SK-N-SH (cell line): ENCODE measurements at regions not wholly inside any gene's neighbourhood (a gene's known extent, or its start where the extent isn't known, plus 50 kb on each side); places are given as distances from the start of the nearest gene placed in this dataset.

Experiments used
- CTCF ChIA-PET: fragments of 300-600, 350-600 bp; formaldehyde crosslinking; extraction: SDS; loops from one replicate; lab custom pipeline; 2021; lab: Yijun Ruan, JAX
- POLR2A ChIA-PET: fragments of 350-600 bp; sonication (Branson Sonifier 250); formaldehyde crosslinking; extraction: SDS; loops from one replicate; lab custom pipeline; 2020; ENCODE audit warnings: antibody characterized with exemption, inconsistent platforms; lab: Yijun Ruan, JAX
- DNase-seq: peaks from one replicate; pipeline ENCODE4 v3.0.0; 2012
- H2AFZ ChIP-seq: fragments of 200-600 bp; sonication (generic); 2 replicates; pipeline ENCODE4 v1.8.1; 2016; ENCODE audit warnings: antibody characterized with exemption, mild to moderate bottlenecking, low read depth
- H3F3A ChIP-seq: fragments of 200-600 bp; sonication (generic); replicated peaks from 2 replicates; pipeline ENCODE3; 2016; ENCODE audit warnings: antibody characterized with exemption, mild to moderate bottlenecking; ENCODE audit not compliant: insufficient read depth
- H3K27ac ChIP-seq, 2 experiments: fragments of 200-500 bp in 1 of 2; fragments of 200-600 bp in 1 of 2; sonication (Bioruptor generic) in 1 of 2; sonication (generic), shearing (Covaris generic) in 1 of 2; 2 replicates each; pipeline versions ENCODE4 v1.5.1 to v1.6.1; 2014 to 2016; ENCODE audit warnings: low read depth in 2 of 2, inconsistent platforms in 1 of 2, low read length in 1 of 2, mild to moderate bottlenecking in 1 of 2, mixed read lengths in 1 of 2
- H3K27me3 ChIP-seq: fragments of 200-600 bp; sonication (generic), shearing (Covaris generic); 2 replicates; pipeline ENCODE4 v1.6.1; 2016; ENCODE audit warnings: mixed run types; ENCODE audit not compliant: insufficient read depth
- H3K36me3 ChIP-seq, 2 experiments: fragments of 200-500 bp in 1 of 2; fragments of 200-600 bp in 1 of 2; sonication (Bioruptor generic) in 1 of 2; sonication (generic) in 1 of 2; replicated peaks in 1 of 2; 2 replicates each; pipeline versions ENCODE3 to v1.5.1; 2014 to 2016; ENCODE audit warnings: low read length in 1 of 2, mild to moderate bottlenecking in 1 of 2; ENCODE audit not compliant: insufficient read depth in 2 of 2, control insufficient read depth in 1 of 2
- H3K4me1 ChIP-seq, 2 experiments: fragments of 200-500 bp in 1 of 2; fragments of 200-600 bp in 1 of 2; sonication (Bioruptor generic) in 1 of 2; sonication (generic), shearing (Covaris generic) in 1 of 2; 2 replicates each; pipeline versions ENCODE4 v1.5.1 to v1.6.1; 2014 to 2016; ENCODE audit warnings: low read depth in 1 of 2, low read length in 1 of 2, mixed run types in 1 of 2; ENCODE audit not compliant: insufficient read depth in 2 of 2, control insufficient read depth in 1 of 2
- H3K4me2 ChIP-seq: fragments of 200-600 bp; sonication (generic), shearing (Covaris generic); 2 replicates; pipeline ENCODE4 v1.6.1; 2017; ENCODE audit warnings: mixed run types
- H3K4me3 ChIP-seq, 2 experiments: fragments of 200-500 bp in 1 of 2; fragments of 200-600 bp in 1 of 2; sonication (Bioruptor generic) in 1 of 2; sonication (generic), shearing (Covaris generic) in 1 of 2; 2 replicates each; pipeline versions ENCODE4 v1.5.1 to v1.8.1; 2014 to 2016; ENCODE audit warnings: low read depth in 2 of 2, inconsistent platforms in 1 of 2, low read length in 1 of 2, mild to moderate bottlenecking in 1 of 2, mixed read lengths in 1 of 2, moderate library complexity in 1 of 2
- H3K79me2 ChIP-seq: fragments of 200-600 bp; sonication (generic); 2 replicates; pipeline ENCODE4 v1.8.1; 2017; ENCODE audit warnings: mild to moderate bottlenecking; ENCODE audit not compliant: insufficient read depth
- H3K9ac ChIP-seq: fragments of 200-600 bp; sonication (generic); 2 replicates; pipeline ENCODE4 v1.6.1; 2017; ENCODE audit warnings: mixed run types
- H3K9me2 ChIP-seq: fragments of 200-600 bp; sonication (generic); 2 replicates; pipeline ENCODE4 v1.6.1; 2017; ENCODE audit warnings: mixed run types
- H3K9me3 ChIP-seq: fragments of 200-600 bp; sonication (generic); 2 replicates; pipeline ENCODE4 v1.6.1; 2017; ENCODE audit warnings: mixed run types, mild to moderate bottlenecking, moderate library complexity
- H4K20me1 ChIP-seq: fragments of 200-600 bp; sonication (generic); 2 replicates; pipeline ENCODE4 v1.6.1; 2017; ENCODE audit warnings: mild to moderate bottlenecking, mixed run types; ENCODE audit not compliant: insufficient read depth
- CTCF ChIP-seq: fragments of 200-600 bp; sonication (generic); IDR thresholded peaks from 2 replicates; pipeline ENCODE4 v1.6.1; 2017; ENCODE audit warnings: antibody characterized with exemption, mild to moderate bottlenecking, moderate library complexity
- ELF1 ChIP-seq: IDR thresholded peaks from 2 replicates; pipeline ENCODE4 v1.4.0; 2012
- EZH2phosphoT487 ChIP-seq: fragments of 200-600 bp; sonication (generic); IDR thresholded peaks from 2 replicates; pipeline ENCODE4 v1.6.1; 2017; ENCODE audit warnings: low read depth, mixed run types, mild to moderate bottlenecking, antibody characterized with exemption, moderate library complexity, borderline replicate concordance
- FOSL2 ChIP-seq: IDR thresholded peaks from 2 replicates; pipeline ENCODE4 v1.4.0; 2012; ENCODE audit warnings: low read depth, mild to moderate bottlenecking, moderate library complexity, borderline replicate concordance
- GABPA ChIP-seq: IDR thresholded peaks from 2 replicates; pipeline ENCODE4 v1.4.0; 2012; ENCODE audit warnings: low read depth, mild to moderate bottlenecking
- GATA2 ChIP-seq: sonication (generic); formaldehyde crosslinking; IDR thresholded peaks from 2 replicates; pipeline ENCODE4 v1.5.0; 2020; ENCODE audit warnings: mild to moderate bottlenecking, missing genetic modification reagents
- MEF2A ChIP-seq: IDR thresholded peaks from 2 replicates; pipeline ENCODE4 v1.4.0; 2012; ENCODE audit warnings: low read depth, borderline replicate concordance
- NFIC ChIP-seq: IDR thresholded peaks from 2 replicates; pipeline ENCODE4 v1.4.0; 2012; ENCODE audit warnings: borderline replicate concordance
- NRF1 ChIP-seq: IDR thresholded peaks from 2 replicates; pipeline ENCODE4 v1.6.1; 2012; ENCODE audit warnings: low read depth, mild to moderate bottlenecking, low read length
- PBX3 ChIP-seq: IDR thresholded peaks from 2 replicates; pipeline ENCODE4; 2012
- POLR2AphosphoS5 ChIP-seq: IDR thresholded peaks from 2 replicates; pipeline ENCODE4 v1.6.1; 2012; ENCODE audit warnings: low read depth, low read length
- RAD21 ChIP-seq: IDR thresholded peaks from 2 replicates; pipeline ENCODE4 v1.6.1; 2012; ENCODE audit warnings: mild to moderate bottlenecking, low read length
- REST ChIP-seq: IDR thresholded peaks from 2 replicates; pipeline ENCODE4 v1.6.1; 2012; ENCODE audit warnings: mild to moderate bottlenecking, low read depth, low read length, moderate library complexity
- RXRA ChIP-seq: IDR thresholded peaks from 2 replicates; pipeline ENCODE4 v1.4.0; 2012; ENCODE audit warnings: low read depth, mild to moderate bottlenecking, borderline replicate concordance
- TAF1 ChIP-seq: IDR thresholded peaks from 2 replicates; pipeline ENCODE4 v1.6.1; 2012; ENCODE audit warnings: low read depth, mild to moderate bottlenecking, low read length, moderate library complexity, borderline replicate concordance
- TCF12 ChIP-seq: IDR thresholded peaks from 2 replicates; pipeline ENCODE4 v1.4.0; 2012
- USF1 ChIP-seq: IDR thresholded peaks from 2 replicates; pipeline ENCODE4 v1.4.0; 2012; ENCODE audit warnings: low read depth, borderline replicate concordance
- ZBTB33 ChIP-seq: IDR thresholded peaks from 2 replicates; pipeline ENCODE4 v1.4.0; 2012; ENCODE audit warnings: low read depth, borderline replicate concordance
- WGBS: methylation state at CpG from one replicate; pipeline ENCODE4 v1.1.6; 2017; ENCODE audit warnings: low lambda C conversion rate; 5-methylcytosine and 5-hydroxymethylcytosine counted together

GRCh38 chr13:56009418-56009817, 1131.3 kb upstream of the PRR20A start:
- H3K36me3 ChIP-seq = no peaks in the 10 kb centered on the region
- no peak overlapping the region for H3K4me3 ChIP-seq
- no peak overlapping the region for H2AFZ ChIP-seq
- H3K27ac ChIP-seq = no peak overlapping the region
- H3K4me1 ChIP-seq = no peaks in the 10 kb centered on the region; a peak in 1 of 4 replicates
- 73% methylated on average over 2 of the region's 2 CpGs for WGBS
- H3K9me2 ChIP-seq = no peaks in the 10 kb centered on the region
- no peak overlapping the region for H3K4me2 ChIP-seq
- no peaks in the 10 kb centered on the region; the same call in 1 of the 2 replicates for H3K9me3 ChIP-seq
- no peaks in the 10 kb centered on the region for H3K27me3 ChIP-seq
- no peak overlapping the region for H3K9ac ChIP-seq
- no peaks in the 10 kb centered on the region for H3F3A ChIP-seq
- CTCF ChIA-PET = no interaction called here
- TF ChIP-seq NFIC = no peak
- TF ChIP-seq POLR2AphosphoS5 = no peak
- no peak for TF ChIP-seq PBX3
- no peak for TF ChIP-seq GATA2
- TF ChIP-seq GABPA = no peak
- TF ChIP-seq MEF2A = no peak
- no peak for TF ChIP-seq TAF1
- TF ChIP-seq RAD21 = no peak
- no peak for TF ChIP-seq RXRA
- no peak for TF ChIP-seq TCF12
- no peak for TF ChIP-seq FOSL2
- no peak for TF ChIP-seq EZH2phosphoT487
- no peak for TF ChIP-seq USF1
- TF ChIP-seq CTCF = no peak
- no peak for TF ChIP-seq ELF1
- TF ChIP-seq REST = no peak
- TF ChIP-seq ZBTB33 = no peak
- TF ChIP-seq NRF1 = no peak
- TF ChIP-seq, all 33 proteins: peak for 0
- Histone ChIP-seq H3K79me2 (no peaks in the 10 kb centered on the region), H4K20me1 (no peaks in the 10 kb centered on the region)
- POLR2A ChIA-PET = no interaction called here
- DNase-seq = no peak
